HCT116 (cell line): ENCODE measurements at regions not wholly inside any gene's neighbourhood (a gene's known extent, or its start where the extent isn't known, plus 50 kb on each side); places are given as distances from the start of the nearest gene placed in this dataset.

ENCODE experiments used
- EZH2 ChIP-seq: fragments of 200-600 bp; sonication (generic); IDR thresholded peaks from 2 replicates; pipeline ENCODE4 v1.6.1; 2017; ENCODE audit warnings: antibody characterized with exemption, mixed run types
- POLR2A ChIP-seq: IDR thresholded peaks from 2 replicates; pipeline ENCODE4 v1.7.0; 2011; ENCODE audit warnings: borderline replicate concordance; ENCODE audit not compliant: insufficient read depth, insufficient read length; ENCODE audit errors: extremely low read depth
- POLR2AphosphoS5 ChIP-seq: IDR thresholded peaks from 2 replicates; pipeline ENCODE4 v1.6.1; 2011; ENCODE audit warnings: mild to moderate bottlenecking, low read depth, low read length, moderate library complexity
- TF ChIP-seq, protein P1 (sequence below), 3 experiments: fragments of 200-600 bp in 1 of 3; sonication (generic) in 1 of 3; IDR thresholded peaks in 2 of 3; conservative IDR thresholded peaks in 1 of 3; 2 replicates each; pipeline ENCODE4 v1.5.1; 2012 to 2017; ENCODE audit warnings: low read depth in 2 of 3, low read length in 2 of 3, antibody characterized with exemption in 1 of 3, borderline replicate concordance in 1 of 3, control low read depth in 1 of 3, mild to moderate bottlenecking in 1 of 3, mixed read lengths in 1 of 3, mixed run types in 1 of 3, moderate library complexity in 1 of 3; ENCODE audit not compliant: insufficient read depth in 1 of 3

DNA sequence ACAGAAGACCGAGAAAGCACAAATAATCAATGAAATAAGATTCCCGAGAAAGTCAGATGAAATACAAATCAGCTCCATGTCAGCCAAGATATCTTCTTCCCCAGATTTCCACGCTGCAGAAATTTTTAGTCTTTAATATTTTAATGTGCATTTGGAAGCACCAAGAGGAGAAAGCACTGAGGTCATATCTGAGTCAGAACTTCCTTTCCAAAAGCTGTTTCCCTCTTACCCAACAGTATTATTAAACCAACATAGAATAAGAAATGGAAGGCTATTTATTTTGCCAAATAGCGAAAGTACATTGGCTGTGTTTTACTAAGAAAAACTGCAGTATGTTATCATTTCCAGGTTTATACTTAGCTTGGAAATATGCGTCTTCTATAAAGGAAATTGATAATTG is 772.1 kb upstream of the CDH9 start:
- TF ChIP-seq EZH2: no peak
- TF ChIP-seq, protein P1, sequence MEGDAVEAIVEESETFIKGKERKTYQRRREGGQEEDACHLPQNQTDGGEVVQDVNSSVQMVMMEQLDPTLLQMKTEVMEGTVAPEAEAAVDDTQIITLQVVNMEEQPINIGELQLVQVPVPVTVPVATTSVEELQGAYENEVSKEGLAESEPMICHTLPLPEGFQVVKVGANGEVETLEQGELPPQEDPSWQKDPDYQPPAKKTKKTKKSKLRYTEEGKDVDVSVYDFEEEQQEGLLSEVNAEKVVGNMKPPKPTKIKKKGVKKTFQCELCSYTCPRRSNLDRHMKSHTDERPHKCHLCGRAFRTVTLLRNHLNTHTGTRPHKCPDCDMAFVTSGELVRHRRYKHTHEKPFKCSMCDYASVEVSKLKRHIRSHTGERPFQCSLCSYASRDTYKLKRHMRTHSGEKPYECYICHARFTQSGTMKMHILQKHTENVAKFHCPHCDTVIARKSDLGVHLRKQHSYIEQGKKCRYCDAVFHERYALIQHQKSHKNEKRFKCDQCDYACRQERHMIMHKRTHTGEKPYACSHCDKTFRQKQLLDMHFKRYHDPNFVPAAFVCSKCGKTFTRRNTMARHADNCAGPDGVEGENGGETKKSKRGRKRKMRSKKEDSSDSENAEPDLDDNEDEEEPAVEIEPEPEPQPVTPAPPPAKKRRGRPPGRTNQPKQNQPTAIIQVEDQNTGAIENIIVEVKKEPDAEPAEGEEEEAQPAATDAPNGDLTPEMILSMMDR (IDR thresholded peaks at IDR 0.05 in 2 of 3, conservative IDR thresholded peaks at IDR 0.05 in 1 of 3; ENCODE audit: borderline replicate concordance in 1 of 3, insufficient read depth in 1 of 3, low read depth in 2 of 3, low read length in 2 of 3): no peak
- TF ChIP-seq POLR2AphosphoS5: no peak
- no peak for TF ChIP-seq POLR2A
